GM19351 (cell line): ENCODE measurements at regions not wholly inside any gene's neighbourhood (a gene's known extent, or its start where the extent isn't known, plus 50 kb on each side); places are given as distances from the start of the nearest gene placed in this dataset.
"Not testable (repeated sequence)": the region's sequence is repeated elsewhere in the genome, so short reads cannot be mapped to it uniquely, and the experiment has no call there.

Source experiments
- ATAC-seq: cut with Tn5 transposase; IDR thresholded peaks from one replicate; pipeline ENCODE4 v1.9.1; 2021; ENCODE audit warnings: mild to moderate bottlenecking, moderate library complexity; ENCODE audit not compliant: unreplicated experiment

DNA sequence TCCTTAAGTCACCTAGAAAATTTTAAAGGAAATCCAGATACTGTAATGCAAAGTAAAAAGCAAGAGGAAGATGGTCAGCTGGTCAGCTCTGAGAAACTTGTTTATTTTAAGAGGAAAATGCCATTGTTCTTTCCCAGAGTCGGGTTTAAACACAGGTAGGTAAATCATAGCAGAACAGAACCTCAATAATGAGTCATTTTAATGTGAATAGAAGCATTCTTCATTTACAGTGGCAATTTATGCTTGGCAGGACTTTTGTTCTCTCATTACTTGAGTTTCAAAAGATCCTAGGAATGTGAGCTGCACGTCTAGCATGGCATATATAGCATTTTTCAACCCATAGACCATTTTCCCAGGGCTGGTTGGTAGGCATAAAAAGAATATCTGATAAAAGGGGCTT lies 132.3 kb downstream of the LIG4 start:
- no peak for ATAC-seq

DNA sequence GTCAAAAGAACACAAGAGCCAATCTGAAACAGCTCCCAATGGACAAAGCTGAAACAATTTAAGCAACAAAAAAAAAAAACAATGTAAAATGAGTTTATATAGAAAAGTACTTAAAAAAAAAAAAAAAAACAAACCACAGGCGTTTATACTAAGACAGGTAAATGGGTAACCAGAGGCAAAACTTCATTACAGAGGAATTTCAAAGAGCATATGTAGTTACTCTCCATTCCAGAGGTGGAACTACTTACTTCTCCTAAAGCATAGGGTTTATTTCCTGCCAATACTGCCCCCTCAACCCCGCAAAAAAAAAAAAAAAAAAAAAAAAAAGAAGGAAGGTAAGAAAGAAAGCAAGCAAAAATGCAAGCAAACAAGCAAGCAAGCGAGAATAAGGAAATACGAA lies 132.9 kb downstream of the LIG4 start:
- no peak for ATAC-seq

DNA sequence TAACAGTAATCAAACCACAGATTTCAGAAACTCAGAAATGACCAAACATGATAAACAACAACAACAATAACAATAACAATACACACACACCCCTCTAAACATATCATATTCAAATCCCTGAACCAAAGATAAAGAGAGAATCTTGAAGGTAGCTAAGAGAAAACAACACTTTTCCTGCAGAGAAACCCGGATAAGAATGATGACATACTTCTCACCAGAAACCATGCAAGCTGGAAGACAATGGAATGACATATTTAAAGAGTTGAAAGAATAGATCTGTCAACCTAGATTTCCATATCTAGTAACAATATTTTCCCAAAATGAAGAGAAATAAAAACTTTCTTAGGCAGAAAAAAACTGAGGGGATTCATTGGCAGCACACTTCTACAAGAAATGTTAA lies 138.1 kb downstream of the LIG4 start:
- ATAC-seq = no peak

DNA sequence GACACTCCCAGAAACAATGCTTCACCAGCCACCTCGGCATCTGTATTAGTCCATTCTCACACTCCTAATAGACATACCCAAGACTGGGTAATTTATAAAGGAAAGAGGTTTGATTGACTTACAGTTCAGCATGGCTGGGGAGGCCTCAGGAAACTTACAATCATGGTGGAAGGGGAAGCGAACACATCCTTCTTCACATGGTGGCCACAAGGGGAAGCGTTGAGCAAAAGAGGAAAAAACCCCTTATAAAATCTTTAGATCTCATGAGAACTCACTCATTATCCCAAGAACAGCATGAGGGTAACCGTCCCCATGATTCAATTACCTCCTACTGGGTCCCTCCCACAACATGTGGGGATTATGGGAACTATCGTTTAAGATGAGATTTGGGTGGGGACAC lies 140.9 kb downstream of the LIG4 start:
- ATAC-seq = not testable (repeated sequence)

DNA sequence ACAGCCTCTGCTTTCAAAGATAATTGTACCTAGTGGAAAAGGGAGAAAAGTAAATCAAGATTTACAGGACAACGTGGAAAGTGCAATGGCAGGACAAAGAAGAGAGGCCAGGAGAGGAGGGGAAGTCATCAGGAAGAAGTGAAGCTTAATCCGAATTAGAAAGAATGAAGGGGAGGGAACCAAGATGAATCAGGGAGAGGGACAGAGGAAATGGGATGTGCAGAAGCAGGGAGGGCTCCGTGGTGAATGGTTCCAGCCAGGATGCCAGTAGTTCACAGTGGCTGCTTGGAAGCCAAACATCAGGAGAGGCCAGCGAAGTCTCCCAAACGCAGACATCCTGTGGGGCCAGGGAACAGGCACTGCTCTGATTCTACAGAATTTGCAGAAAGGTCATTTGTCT lies 144.4 kb downstream of the LIG4 start:
- no peak for ATAC-seq

DNA sequence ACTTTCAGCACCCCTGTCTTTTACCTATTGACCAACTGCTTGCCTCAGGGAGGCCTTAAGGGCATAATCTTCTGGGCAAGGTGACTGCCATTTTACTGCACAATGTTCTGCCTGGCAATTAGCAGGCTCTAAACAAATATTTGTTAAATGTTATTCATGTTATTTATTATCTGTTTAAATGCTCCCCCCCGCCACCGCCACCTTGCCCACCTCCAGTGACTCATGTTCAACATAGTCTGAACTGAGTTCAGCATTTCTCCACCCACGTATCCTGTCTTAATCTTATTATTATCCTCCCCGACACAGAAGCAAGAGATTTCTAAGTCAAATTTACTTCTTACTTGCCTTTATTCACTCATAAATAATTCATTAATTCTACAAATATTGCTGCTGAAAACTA lies 144.8 kb downstream of the LIG4 start:
- ATAC-seq = no peak

DNA sequence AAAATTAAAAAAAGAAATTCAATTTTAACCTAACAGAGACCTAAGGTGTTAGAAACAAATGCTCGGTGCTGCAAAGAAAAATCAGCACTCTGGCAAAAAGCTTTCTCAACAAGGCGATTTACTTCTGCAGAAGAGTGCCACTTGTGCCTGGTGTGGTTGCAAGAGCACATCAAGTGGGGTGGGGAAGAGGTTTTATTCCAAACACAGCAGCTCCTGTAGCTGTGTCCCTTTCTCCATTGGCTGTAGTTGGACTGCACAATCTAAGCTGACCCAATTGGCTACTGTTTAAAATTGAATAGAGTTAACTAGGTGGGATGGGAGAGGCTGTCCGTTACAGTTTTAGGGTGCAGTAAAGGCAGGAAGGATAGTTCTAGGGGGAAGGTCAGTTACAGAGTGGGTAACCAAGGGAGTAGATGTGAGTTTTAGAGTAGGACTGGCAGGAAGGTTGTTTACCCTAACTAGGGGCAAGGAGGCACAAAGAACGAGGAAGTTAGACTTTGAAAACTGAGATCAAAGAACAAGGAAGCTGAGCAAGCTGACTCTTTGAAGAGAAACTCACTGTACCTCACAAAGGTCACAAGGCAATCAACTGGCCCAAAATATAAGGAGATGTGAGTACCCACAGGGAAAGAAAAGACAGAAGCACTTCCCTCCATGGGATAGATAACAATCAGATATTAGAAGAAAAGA lies 145.7 kb downstream of the LIG4 start:
- ATAC-seq = no peak

DNA sequence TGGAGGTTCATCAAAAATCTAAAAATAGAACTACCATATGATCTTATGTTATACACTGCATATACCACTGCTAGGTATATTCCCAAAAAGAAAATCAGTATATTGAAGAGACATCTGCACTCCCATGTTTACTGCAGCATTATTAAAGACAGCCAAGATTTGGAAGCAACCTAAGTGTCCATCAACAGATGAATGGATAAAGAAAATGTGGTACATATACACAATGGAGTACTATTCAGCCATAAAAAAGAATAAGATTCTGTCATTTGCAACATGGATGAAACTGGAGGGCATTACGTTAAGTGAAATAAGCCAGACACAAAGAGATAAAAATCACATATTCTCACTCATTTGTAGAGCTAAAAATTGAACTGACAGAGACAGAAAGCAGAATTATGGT lies 151.0 kb downstream of the LIG4 start:
- not testable (repeated sequence) for ATAC-seq

DNA sequence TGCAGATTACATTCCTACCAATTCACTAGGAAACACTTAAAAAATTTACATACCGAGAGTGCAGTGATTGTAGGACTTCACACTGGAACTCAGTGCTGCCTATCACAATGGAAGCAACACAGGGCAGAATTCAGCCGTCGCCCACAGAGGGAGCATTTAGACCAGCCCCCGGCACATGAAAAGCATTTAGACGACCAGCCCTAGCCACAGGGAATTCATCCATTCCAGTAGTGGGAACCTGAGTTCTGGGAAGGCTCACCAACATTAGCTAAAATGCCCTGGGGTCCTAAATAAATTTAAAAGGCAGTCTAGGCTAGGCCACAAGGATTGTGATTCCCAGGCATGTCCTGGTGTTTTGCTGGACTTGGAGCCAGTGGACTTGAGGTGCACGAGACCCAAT lies 155.2 kb downstream of the LIG4 start:
- ATAC-seq = no peak

DNA sequence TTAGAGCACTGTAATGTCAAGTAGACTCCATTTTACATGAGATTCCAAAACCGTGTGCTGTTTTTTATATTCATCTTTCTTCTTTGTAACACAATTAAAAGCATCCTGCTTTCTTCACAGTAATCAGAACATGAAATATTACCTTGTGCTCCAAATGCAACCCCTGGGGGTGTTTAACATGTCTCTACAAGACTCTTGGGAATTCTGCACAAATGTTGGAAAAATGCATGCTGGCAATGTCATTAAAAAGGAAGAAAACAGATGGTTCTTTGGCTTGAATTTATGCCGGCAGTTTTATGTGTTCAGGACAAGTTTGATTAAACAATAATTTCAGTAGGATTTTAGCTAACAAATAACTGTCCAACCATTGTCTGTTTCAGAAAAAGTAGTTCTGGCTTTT lies 159.1 kb downstream of the LIG4 start:
- ATAC-seq = no peak

DNA sequence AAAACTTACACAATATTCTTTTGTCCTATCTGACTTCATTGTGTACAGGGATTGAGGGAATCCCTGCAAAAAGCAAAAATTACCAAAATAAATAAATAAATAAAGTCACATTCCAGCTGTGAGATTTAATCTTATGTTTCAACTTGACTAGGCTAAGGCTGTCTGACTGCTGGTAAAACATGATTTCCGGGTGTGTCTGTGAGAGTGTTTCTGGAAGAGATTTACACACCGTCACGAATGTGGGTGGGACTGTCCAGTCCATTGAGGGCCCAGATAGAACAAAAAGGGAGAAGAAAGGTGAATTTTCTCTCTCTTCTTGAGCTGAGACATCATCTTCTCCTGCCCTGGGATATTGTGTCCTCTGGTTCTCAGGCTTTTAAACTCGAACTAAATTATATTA lies 166.1 kb downstream of the LIG4 start:
- no peak for ATAC-seq

DNA sequence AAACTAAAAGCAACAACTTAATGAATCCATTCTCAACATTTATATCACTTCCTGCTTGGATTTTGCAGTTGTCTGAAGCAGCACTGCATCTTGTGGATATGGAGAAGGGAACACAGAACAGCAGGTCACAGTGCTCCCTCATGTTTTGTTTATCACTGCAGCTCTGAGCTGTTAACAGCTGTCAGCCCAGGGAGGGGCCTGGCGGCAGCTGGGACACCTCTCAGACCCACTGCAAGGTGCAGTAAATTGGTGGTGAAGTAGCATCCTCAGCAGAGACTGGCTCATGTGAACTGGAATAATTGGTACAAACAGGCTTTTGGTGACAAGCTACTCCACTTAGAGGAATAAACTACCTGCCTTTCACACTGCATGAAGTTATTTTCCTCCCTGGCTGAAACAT lies 170.4 kb downstream of the LIG4 start:
- ATAC-seq = no peak

DNA sequence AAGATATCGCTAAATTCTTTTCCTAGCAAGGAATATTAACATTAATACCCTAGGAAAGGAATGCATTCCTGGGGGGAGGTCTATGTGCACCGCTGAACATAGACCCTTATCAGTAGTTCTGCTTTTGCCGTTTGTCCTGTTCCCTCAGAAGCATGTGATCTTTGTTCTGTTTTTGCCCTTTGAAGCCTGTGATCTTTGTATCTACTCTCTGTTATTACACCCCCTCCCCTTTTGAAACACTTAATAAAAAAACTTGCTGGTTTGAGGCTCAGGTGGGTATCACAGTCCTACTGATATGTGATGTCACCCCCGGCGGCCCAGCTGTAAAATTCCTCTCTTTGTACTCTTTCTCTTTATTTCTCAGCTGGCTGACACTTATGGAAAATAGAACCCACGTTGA lies 172.5 kb downstream of the LIG4 start:
- ATAC-seq = not testable (repeated sequence)

DNA sequence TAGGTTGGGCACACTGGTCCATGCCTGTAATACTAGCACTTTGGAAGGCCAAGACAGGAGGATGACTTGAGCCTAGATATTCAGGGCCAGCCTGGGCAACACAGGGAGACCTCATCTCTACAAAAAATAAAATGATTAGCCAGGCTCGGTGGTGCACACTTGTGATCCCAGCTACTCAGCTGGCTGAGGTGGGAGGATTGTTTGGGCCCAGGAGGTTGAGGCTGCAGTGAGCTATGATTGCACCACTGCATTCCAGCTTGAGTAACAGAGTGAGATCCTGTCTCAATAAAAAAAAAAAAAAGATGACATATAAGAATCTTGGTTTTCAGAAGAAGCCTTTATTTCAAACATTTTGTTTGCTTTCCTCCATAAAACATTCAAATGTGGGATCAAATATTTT lies 178.0 kb downstream of the LIG4 start:
- no peak for ATAC-seq

DNA sequence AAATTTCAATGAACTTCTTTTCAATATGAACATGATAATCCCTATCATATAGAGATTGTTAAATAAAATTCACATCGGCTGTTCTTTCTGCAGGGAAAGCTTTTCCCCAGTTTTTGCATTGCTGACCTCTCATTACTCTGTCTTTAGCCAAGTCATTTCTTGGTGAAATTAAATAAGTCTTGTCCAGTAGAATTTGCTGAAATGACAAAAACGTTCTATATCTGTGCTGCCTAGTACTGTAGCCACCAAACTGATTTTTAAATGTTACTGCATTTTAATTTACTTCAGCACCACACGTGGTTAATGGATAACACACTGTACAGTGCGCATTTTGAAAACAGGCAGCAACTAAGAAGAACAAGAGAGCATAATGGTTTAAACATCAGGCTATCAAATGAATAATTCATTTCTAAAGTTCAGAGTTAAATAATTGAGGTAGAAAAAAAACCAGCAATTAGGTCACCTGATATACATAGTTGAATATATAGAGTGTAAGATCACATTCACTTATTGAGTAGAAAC lies 178.9 kb downstream of the LIG4 start:
- no peak for ATAC-seq

DNA sequence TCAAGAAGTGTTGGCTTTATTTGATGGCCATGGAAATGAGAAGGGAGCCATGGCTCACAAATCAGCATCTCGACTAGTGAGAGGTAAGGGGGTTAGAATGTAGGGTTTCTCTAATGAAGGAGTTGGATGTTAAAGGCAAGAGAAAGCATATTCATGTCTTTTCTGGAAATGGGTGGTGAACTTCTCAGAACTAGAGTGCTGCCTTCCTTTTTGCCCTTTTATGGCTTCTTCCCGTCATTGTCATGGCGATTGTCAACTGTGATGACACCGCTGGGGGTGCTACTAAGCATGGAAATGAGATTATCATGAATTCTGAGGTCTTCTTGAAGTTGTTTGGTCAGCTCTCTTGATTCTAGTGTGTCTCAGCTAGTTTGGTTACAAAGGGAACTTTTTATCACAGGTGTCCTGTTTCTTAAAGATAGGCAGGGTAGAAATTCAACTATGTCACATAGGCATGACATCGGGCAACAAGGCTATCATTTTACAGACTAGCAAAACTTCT lies 180.4 kb downstream of the LIG4 start:
- ATAC-seq = no peak

DNA sequence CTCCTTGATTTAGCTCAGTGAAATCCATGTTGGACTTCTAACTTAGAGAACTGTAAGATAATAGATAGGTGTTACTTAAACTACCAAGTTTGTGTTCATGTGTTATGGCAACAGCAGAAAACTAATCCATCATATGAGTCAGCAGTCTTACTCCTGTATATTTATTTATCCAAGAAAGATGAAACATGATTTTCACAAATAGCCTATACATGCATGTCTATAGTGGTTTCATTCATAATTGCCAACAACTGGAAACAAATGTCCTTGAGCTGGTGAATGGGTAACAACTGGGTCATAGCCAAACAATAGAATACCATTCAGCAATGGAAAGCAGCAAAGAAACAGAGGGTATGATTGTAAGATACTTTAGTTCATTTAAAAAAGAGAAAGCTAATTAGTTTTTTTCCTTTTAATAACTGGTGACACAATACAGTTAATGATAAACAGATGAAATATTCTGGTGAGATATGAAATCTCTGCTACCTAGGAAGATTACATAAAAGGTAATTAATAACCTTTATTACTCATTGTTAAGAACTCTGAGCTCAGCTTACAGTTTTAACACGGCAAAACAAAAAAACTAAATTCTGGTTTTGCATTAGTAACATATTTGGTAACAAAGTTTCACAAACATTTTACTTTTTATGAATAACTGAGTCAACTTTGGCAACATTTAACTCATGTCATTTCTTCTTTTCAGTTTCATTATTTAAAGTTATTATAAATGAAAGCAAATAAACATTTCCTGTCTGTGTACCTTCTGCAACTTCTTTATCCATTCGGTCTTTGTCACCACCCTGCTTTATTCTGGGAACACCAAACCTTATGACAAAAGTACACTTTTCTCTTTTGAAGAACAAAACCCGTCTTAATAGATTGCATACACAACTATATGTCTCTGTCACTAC lies 181.3 kb downstream of the LIG4 start:
- ATAC-seq = no peak

DNA sequence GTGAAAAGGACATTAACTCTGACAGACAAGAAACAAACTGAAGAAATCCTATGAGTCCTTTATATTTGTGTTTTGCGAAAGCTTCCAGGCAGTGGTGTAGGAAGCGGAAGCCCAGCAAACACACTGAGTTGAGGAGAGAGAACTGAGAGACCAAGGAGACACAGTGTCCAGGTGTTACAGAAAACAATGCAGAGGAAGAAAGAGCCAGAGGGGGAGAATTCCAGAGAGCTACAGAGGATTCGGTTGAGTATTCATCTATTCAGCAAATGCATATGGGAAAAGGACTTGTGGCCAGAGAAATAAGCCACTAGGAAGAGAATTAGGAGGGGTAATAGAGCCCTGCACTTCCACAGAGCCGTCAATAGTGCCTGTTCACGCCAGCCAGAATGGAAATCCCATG lies 183.5 kb downstream of the LIG4 start:
- ATAC-seq = no peak

DNA sequence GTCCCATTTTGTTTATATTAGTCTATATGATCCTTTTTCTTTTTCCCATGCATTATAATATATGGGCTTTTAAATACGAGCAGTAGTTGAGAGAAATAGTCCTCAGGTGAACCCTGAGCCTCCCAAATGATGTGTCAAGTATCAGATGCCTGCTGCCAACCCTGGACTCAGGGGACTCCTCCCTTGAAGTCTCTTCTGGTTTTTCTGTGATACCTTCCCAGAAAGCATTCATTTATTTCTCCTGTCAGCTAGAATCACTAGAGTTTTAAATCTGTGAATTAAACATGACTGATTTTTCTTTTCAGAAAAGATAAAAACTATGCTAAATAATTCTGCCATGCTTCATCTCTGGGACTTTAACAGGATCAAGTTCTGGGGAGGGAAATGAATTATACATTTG lies 184.6 kb downstream of the LIG4 start:
- no peak for ATAC-seq

DNA sequence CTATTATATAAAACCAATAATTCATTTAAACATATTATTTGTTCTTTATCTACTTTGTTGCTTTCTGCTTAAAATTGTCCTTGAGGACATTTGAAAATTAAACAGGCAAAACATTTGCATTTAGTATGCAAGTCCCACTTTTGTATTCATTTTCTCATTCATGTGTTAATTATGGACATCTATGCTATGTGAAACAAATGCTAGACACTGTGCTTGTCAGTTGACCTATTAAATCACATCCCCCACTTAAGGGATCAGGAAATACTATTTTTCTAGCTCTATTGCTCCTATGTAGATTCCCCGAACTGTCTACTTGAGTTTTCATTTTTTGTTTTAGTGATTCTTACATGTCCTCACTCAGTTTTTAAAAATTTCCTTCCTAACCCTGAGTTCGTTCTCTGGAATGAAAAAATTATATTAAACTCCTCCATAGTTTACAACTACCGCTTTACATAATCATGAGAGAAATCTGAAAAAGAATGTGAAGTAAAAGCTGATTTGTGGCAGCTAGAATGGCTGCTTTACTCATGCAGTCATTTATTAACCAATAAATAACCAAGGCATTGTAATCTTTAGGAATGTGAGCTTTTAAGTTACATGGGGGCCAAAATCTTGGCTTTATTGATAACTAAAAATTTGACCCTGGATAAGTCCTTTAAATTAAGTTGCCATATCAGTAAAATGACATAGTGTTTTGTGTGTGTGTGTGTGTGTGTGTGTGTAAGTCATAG lies 188.5 kb downstream of the LIG4 start:
- no peak for ATAC-seq

DNA sequence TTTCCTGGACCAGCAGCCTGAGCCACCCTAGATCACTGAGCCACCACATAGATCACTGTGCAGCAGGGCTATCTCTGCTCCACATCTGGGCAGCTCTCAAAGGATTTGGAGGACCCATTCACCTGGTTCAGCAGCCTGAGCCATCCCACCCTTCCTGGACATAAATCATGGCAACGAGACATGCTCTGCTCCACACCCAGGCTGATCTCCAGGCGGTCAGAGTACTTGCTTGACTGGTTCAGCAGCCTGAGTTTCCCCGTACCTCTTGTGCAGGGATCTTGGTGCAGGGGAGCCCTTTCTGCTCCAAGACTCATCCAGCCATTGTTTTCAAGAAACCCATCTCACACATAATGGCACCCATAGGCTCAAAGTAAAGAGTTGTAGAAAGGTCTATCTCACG lies 195.3 kb downstream of the LIG4 start:
- no peak for ATAC-seq
